ENCODE measurements at regions not wholly inside any gene's neighbourhood (a gene's known extent, or its start where the extent isn't known, plus 50 kb on each side); places are given as distances from the start of the nearest gene placed in this dataset.

DNA sequence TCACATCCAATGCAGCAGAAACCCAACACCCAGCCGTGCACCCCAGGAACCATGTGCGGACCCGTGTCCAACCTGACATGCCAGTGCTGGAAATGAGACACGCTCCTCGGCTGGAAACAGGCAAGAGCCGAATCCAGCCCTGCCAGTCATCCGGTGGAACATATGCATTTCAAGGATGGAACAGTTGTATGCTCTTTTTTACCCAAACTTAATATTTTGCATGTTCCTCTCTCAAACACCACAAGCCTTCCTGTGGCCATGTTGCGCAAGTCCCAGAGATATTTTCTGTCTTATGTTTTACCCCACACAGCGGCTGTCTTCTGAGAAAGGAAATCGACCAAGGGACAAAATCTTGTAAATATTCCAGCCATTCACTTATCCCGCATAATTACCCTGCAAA, 196.9 kb downstream of the BCL11B start:
- Histone ChIP-seq H3K36me3 (no peaks in the 10 kb centered on the region), H3K27me3 (ENCODE audit: insufficient read depth, low read depth, severe bottlenecking) (peaks cover 93% of the 10 kb centered on the region), H3K9me3 (ENCODE audit: severe bottlenecking) (no peaks in the 10 kb centered on the region), H3K4me3 (ENCODE audit: low read depth, low read length) (no peak overlapping the region), H3K27ac (no peak overlapping the region)
- DNase-seq: no peak
- TF ChIP-seq, protein P1, sequence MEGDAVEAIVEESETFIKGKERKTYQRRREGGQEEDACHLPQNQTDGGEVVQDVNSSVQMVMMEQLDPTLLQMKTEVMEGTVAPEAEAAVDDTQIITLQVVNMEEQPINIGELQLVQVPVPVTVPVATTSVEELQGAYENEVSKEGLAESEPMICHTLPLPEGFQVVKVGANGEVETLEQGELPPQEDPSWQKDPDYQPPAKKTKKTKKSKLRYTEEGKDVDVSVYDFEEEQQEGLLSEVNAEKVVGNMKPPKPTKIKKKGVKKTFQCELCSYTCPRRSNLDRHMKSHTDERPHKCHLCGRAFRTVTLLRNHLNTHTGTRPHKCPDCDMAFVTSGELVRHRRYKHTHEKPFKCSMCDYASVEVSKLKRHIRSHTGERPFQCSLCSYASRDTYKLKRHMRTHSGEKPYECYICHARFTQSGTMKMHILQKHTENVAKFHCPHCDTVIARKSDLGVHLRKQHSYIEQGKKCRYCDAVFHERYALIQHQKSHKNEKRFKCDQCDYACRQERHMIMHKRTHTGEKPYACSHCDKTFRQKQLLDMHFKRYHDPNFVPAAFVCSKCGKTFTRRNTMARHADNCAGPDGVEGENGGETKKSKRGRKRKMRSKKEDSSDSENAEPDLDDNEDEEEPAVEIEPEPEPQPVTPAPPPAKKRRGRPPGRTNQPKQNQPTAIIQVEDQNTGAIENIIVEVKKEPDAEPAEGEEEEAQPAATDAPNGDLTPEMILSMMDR (IDR thresholded peaks at IDR 0.05; ENCODE audit: low read depth, low read length): no peak

DNA sequence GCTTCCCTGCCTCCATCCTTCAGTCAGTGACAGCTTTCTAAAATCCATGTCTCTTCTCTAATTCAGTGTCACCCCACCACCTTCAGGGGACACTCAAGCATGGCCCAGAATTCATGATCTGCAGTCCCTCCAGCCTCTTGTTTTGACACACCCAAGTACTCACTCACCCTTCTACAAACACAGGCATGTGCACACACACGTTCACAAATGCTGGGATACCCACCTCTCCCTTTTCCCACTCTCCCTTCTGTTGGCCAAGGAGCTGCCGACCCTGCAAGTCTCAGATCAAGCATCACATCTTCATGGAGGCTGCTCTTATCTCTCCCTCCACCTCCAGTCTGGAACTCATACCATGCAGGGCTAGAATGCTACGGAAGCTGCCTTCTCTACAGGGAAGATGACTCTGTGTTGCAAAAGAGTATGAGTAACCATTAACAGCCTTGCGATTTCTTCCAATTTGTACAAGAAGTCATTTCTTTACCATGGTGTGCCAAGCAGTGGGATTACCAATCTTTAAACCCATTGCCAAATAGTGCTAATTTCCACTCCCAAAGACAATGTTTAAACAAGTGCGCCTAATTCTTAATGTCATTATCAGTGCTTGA, 196.1 kb downstream of the BCL11B start:
- Histone ChIP-seq H3K36me3 (no peaks in the 10 kb centered on the region), H3K9me3 (ENCODE audit: severe bottlenecking) (no peaks in the 10 kb centered on the region), H3K4me3 (ENCODE audit: low read depth, low read length) (no peak overlapping the region), H3K27me3 (ENCODE audit: insufficient read depth, low read depth, severe bottlenecking) (peaks cover 92% of the 10 kb centered on the region), H3K27ac (no peak overlapping the region)
- TF ChIP-seq, protein P1 (IDR thresholded peaks at IDR 0.05; ENCODE audit: low read depth, low read length): no peak
- DNase-seq: no peak

DNA sequence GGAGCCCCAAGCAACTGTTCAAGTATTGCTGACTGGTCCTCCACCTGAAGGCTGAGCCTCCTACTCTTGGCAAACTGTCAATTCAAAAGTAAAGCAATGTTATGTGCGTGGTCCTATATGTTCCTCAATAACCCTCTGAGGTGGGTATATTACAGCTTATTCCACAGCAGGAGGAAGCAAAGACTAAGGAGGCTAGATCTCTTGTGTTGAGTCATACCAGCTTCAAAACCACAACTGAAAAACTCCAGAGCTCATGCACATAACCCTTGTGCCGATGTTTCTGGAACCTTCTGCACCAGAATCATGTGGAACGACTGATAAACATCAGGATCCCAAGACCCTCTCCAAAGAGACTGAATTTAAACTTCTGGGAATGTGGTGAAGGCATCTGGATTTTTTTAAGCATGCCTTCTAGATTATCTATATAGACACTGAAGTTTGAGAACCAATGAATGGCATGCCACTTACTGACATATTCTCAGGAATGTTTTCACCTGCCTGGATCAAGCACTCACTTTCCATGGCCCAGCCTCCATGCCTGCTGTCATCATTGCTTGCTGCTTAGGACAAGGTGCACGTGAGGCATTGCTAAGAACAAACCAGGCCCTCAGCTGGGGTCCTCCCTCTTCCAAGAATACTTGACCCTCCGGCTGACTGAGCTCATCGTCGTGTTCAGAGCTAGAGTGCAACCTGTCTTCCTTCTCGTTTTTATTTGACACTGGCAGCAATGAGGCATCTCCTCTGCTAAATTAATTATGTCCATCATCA, 194.7 kb downstream of the BCL11B start:
- DNase-seq: no peak
- TF ChIP-seq, protein P1 (IDR thresholded peaks at IDR 0.05; ENCODE audit: low read depth, low read length): no peak

DNA sequence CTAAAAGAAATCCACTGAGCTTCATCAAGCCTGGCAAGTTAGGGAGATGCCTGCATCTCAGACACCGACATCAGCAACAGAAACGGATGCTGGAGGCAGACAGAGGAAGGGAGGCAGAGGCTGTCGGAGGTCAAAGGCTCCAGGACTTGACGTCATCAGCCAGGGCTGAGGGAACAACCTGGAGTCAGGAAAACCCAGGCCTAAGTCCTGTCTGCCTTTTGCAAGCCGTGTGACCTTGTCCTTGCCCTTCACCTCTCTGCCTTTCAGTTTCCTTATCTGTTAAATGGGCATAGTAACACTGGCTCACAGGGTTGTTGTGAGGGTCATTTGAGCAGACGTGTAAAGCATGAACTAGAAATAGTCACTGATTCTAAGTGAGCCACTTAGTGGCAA, 194.2 kb downstream of the BCL11B start:
- Histone ChIP-seq H3K27me3 (ENCODE audit: insufficient read depth, low read depth, severe bottlenecking) (peaks cover 89% of the 10 kb centered on the region), H3K4me3 (ENCODE audit: low read depth, low read length) (no peak overlapping the region), H3K27ac (no peak overlapping the region), H3K36me3 (no peaks in the 10 kb centered on the region), H3K9me3 (ENCODE audit: severe bottlenecking) (no peaks in the 10 kb centered on the region)
- TF ChIP-seq, protein P1 (IDR thresholded peaks at IDR 0.05; ENCODE audit: low read depth, low read length): no peak
- DNase-seq: no peak

More for the DNA sequence above, 194.7 kb downstream of the BCL11B start:
- Histone ChIP-seq H3K9me3 (ENCODE audit: severe bottlenecking) (no peaks in the 10 kb centered on the region), H3K4me3 (ENCODE audit: low read depth, low read length) (no peak overlapping the region), H3K36me3 (no peaks in the 10 kb centered on the region), H3K27ac (no peak overlapping the region), H3K27me3 (ENCODE audit: insufficient read depth, low read depth, severe bottlenecking) (peaks cover 91% of the 10 kb centered on the region)

DNA sequence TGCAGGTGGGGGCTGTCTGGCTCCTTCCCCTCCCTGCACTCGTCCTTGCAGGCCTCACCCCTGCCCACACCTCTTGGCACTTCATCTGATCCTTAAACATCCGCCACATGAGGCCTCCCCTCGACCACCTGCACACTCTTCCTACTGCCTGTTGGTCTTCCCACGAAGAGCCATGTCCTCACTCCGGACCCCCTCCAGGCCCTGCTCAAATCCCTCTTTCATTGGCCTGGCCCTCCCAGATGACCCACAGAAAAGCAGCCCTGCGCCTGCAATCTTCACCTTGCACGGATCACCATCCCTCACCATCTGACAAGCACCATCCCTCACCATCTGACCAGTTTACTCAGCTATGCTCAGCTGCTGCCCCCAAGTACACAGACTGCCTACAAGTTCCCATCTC, 193.6 kb downstream of the BCL11B start:
- Histone ChIP-seq H3K27ac (no peak overlapping the region), H3K4me3 (ENCODE audit: low read depth, low read length) (no peak overlapping the region), H3K36me3 (no peaks in the 10 kb centered on the region), H3K9me3 (ENCODE audit: severe bottlenecking) (no peaks in the 10 kb centered on the region), H3K27me3 (ENCODE audit: insufficient read depth, low read depth, severe bottlenecking) (peaks cover 87% of the 10 kb centered on the region)
- TF ChIP-seq, protein P1 (IDR thresholded peaks at IDR 0.05; ENCODE audit: low read depth, low read length): no peak
- DNase-seq: no peak
